Glutamatergic neuron (in vitro differentiated cells): ENCODE measurements at regions not wholly inside any gene's neighbourhood (a gene's known extent, or its start where the extent isn't known, plus 50 kb on each side); places are given as distances from the start of the nearest gene placed in this dataset.

Source experiments
- DNase-seq: peaks from one replicate; pipeline ENCODE4 v3.0.0; 2022
- H3K27ac Mint-ChIP-seq: one replicate; pipeline ENCODE4 v1.8.0; 2020; ENCODE audit warnings: mild to moderate bottlenecking, mixed read lengths, inconsistent platforms; ENCODE audit not compliant: unreplicated experiment
- H3K27me3 Mint-ChIP-seq: one replicate; pipeline ENCODE4 v1.8.0; 2020; ENCODE audit warnings: mild to moderate bottlenecking, moderate library complexity, mixed read lengths, inconsistent platforms; ENCODE audit not compliant: unreplicated experiment
- H3K36me3 Mint-ChIP-seq: one replicate; pipeline ENCODE4 v1.8.0; 2020; ENCODE audit warnings: mild to moderate bottlenecking, mixed read lengths, inconsistent platforms; ENCODE audit not compliant: unreplicated experiment
- H3K4me1 Mint-ChIP-seq: one replicate; pipeline ENCODE4 v1.8.0; 2020; ENCODE audit warnings: mild to moderate bottlenecking, low read depth, mixed read lengths, inconsistent platforms; ENCODE audit not compliant: unreplicated experiment
- H3K4me3 Mint-ChIP-seq: one replicate; pipeline ENCODE4 v1.8.0; 2020; ENCODE audit warnings: mild to moderate bottlenecking, mixed read lengths, inconsistent platforms; ENCODE audit not compliant: unreplicated experiment
- H3K9me3 Mint-ChIP-seq: one replicate; pipeline ENCODE4 v1.8.0; 2020; ENCODE audit warnings: mild to moderate bottlenecking, moderate library complexity, mixed read lengths, inconsistent platforms; ENCODE audit not compliant: unreplicated experiment
- TF ChIP-seq, protein P1 (sequence below): fragments of 200-600 bp; sonication (generic); IDR thresholded peaks from one replicate; pipeline ENCODE4 v1.5.0; 2021; ENCODE audit not compliant: partially characterized antibody, unreplicated experiment

DNA sequence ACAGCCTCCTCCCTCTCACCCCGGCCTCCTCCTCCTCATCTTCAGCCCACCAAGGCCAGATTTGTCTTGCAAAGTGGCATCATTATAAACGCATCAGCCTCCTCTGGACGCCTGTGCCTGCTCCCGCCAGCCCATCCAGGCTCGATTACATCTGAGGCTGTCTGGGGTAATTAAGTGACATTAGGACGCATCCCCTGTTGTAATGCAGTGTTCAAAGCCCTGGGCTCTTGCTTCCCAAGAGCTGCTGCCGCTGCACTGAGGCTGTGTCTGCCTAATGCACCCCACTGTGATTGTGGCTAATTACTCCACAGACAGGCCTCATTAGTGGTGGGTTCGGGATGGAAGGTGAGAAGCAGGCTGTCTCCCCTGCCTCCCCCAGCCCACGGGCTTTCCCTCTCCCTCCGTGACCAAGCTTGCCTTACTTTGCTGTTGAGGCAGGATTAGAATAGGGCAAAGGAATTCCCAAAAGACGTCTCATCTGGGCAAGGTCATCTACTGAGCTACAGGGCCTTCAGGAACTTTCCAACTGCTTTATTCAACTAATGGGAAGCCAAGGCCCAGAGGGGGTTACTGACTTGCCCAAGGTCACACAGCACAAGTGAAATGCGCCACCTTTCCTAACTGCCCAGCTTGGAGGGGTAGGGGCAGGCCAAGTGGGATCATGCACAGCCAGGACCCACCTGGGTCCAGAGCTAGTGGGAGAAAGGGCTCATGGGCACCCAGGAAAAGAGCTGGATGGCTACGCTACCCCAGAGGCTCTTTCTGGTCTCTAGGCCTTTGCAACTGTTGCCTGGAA is 66.2 kb upstream of the PCBD1 start:
- Mint-ChIP-seq H3K4me1 (no peaks in the 10 kb centered on the region), H3K27ac (no peak overlapping the region), H3K9me3 (peaks cover 3% of the 10 kb centered on the region), H3K4me3 (no peak overlapping the region), H3K27me3 (peaks cover 1% of the 10 kb centered on the region), H3K36me3 (no peaks in the 10 kb centered on the region)
- TF ChIP-seq, protein P1, sequence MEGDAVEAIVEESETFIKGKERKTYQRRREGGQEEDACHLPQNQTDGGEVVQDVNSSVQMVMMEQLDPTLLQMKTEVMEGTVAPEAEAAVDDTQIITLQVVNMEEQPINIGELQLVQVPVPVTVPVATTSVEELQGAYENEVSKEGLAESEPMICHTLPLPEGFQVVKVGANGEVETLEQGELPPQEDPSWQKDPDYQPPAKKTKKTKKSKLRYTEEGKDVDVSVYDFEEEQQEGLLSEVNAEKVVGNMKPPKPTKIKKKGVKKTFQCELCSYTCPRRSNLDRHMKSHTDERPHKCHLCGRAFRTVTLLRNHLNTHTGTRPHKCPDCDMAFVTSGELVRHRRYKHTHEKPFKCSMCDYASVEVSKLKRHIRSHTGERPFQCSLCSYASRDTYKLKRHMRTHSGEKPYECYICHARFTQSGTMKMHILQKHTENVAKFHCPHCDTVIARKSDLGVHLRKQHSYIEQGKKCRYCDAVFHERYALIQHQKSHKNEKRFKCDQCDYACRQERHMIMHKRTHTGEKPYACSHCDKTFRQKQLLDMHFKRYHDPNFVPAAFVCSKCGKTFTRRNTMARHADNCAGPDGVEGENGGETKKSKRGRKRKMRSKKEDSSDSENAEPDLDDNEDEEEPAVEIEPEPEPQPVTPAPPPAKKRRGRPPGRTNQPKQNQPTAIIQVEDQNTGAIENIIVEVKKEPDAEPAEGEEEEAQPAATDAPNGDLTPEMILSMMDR: no peak
- DNase-seq: no peak

GRCh38 chr10:70956029-70956759 is 67.8 kb upstream of the PCBD1 start:
- H3K9me3 Mint-ChIP-seq: peaks cover 3% of the 10 kb centered on the region
- H3K4me3 Mint-ChIP-seq: no peak overlapping the region
- TF ChIP-seq, protein P1: no peak
- H3K27me3 Mint-ChIP-seq: peaks cover 1% of the 10 kb centered on the region
- H3K4me1 Mint-ChIP-seq: no peaks in the 10 kb centered on the region
- H3K36me3 Mint-ChIP-seq: no peaks in the 10 kb centered on the region
- no peak for DNase-seq
- no peak overlapping the region for H3K27ac Mint-ChIP-seq

DNA sequence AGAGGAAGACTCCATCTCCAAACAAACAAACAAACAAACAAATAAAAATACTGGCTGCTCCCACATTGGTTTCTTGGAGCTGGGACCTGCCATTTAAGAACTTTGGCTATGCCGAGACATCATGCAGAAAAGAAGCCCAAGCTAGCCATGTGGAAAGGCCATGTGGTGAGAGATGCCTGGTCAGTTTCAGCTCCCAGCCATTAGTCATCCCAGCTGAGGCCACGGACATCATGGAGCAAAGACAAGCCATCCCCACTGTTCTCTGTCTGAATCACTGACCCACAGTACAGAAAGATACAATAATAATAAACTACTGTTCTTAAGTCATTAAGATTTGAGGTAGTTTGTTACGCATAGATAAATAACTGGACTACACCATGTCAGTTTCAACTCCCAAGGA is 70.0 kb upstream of the PCBD1 start:
- H3K36me3 Mint-ChIP-seq: no peaks in the 10 kb centered on the region
- H3K4me1 Mint-ChIP-seq: no peaks in the 10 kb centered on the region
- TF ChIP-seq, protein P1: no peak
- no peak for DNase-seq
- H3K4me3 Mint-ChIP-seq: no peak overlapping the region
- H3K9me3 Mint-ChIP-seq: peaks cover 3% of the 10 kb centered on the region
- peaks cover 5% of the 10 kb centered on the region for H3K27me3 Mint-ChIP-seq
- H3K27ac Mint-ChIP-seq: no peak overlapping the region

GRCh38 chr10:70960316-70960715 is 72.0 kb upstream of the PCBD1 start:
- no peaks in the 10 kb centered on the region for H3K36me3 Mint-ChIP-seq

More at GRCh38 chr10:70960316-70960715, 72.0 kb upstream of the PCBD1 start:
- Mint-ChIP-seq H3K4me1 (no peaks in the 10 kb centered on the region), H3K4me3 (no peak overlapping the region), H3K27me3 (peaks cover 7% of the 10 kb centered on the region), H3K9me3 (peaks cover 2% of the 10 kb centered on the region), H3K27ac (no peak overlapping the region)
- TF ChIP-seq, protein P1: no peak
- DNase-seq: no peak
